Renal cortical epithelial cell (primary cell): ENCODE measurements at regions not wholly inside any gene's neighbourhood (a gene's known extent, or its start where the extent isn't known, plus 50 kb on each side); places are given as distances from the start of the nearest gene placed in this dataset.

ENCODE experiments used
- DNase-seq: peaks from one replicate; pipeline ENCODE4 v3.0.0-alpha.2; 2011; ENCODE audit warnings: low read depth

- no peak for DNase-seq
Measured at GRCh38 chr10:128493811-128494210, 367.6 kb upstream of the MKI67 start.

- no peak for DNase-seq
Measured at GRCh38 chr10:128494665-128495064, 368.4 kb upstream of the MKI67 start.

GRCh38 chr10:128497660-128498377 is 371.6 kb upstream of the MKI67 start:
- DNase-seq, result no peak

- no peak for DNase-seq
Measured at GRCh38 chr10:128498378-128498730, 372.1 kb upstream of the MKI67 start.

GRCh38 chr10:128498746-128499145 is 372.5 kb upstream of the MKI67 start:
- DNase-seq, result no peak

GRCh38 chr10:128499486-128499885 is 373.3 kb upstream of the MKI67 start:
- DNase-seq, result no peak

- DNase-seq, result no peak
Measured at GRCh38 chr10:128499956-128500355, 373.7 kb upstream of the MKI67 start.

- no peak for DNase-seq
Measured at GRCh38 chr10:128500642-128501041, 374.4 kb upstream of the MKI67 start.

- DNase-seq, result no peak
Measured at GRCh38 chr10:128505346-128505745, 379.1 kb upstream of the MKI67 start.

GRCh38 chr10:128506423-128506822 is 380.2 kb upstream of the MKI67 start:
- DNase-seq, result no peak

GRCh38 chr10:128507066-128507465 is 380.8 kb upstream of the MKI67 start:
- no peak for DNase-seq

GRCh38 chr10:128511284-128511683 is 385.1 kb upstream of the MKI67 start:
- no peak for DNase-seq

- no peak for DNase-seq
Measured at GRCh38 chr10:128512767-128513166, 386.5 kb upstream of the MKI67 start.

GRCh38 chr10:128514536-128514935 is 388.3 kb upstream of the MKI67 start:
- DNase-seq, result no peak

GRCh38 chr10:128516180-128516579 is 390.0 kb upstream of the MKI67 start:
- no peak for DNase-seq

- DNase-seq, result no peak
Measured at GRCh38 chr10:128517167-128517566, 390.9 kb upstream of the MKI67 start.

GRCh38 chr10:128518000-128518399 is 391.8 kb upstream of the MKI67 start:
- DNase-seq, result no peak

GRCh38 chr10:128519581-128519980 is 393.4 kb upstream of the MKI67 start:
- DNase-seq, result no peak

- DNase-seq, result no peak
Measured at GRCh38 chr10:128520211-128520815, 394.1 kb upstream of the MKI67 start.

- DNase-seq, result no peak
Measured at GRCh38 chr10:128522551-128523308, 396.5 kb upstream of the MKI67 start.

GRCh38 chr10:128525444-128525843 is 399.2 kb upstream of the MKI67 start:
- no peak for DNase-seq

GRCh38 chr10:128525936-128526335 is 399.7 kb upstream of the MKI67 start:
- DNase-seq, result no peak

- no peak for DNase-seq
Measured at GRCh38 chr10:128526791-128527375, 400.7 kb upstream of the MKI67 start.
